SK-N-SH (cell line): ENCODE measurements at regions not wholly inside any gene's neighbourhood (a gene's known extent, or its start where the extent isn't known, plus 50 kb on each side); places are given as distances from the start of the nearest gene placed in this dataset.

Experiments used
- CHD2 ChIP-seq: fragments of 150-350 bp; IDR thresholded peaks from 2 replicates; pipeline ENCODE4 v1.6.1; 2018; ENCODE audit warnings: low read length; ENCODE audit not compliant: partially characterized antibody
- EP300 ChIP-seq, 2 experiments: IDR thresholded peaks; 2 replicates each; pipeline versions ENCODE4 v1.4.0 to v1.6.1; 2012; ENCODE audit warnings: borderline replicate concordance in 1 of 2, low read depth in 1 of 2, low read length in 1 of 2
- EZH2phosphoT487 ChIP-seq: fragments of 200-600 bp; sonication (generic); IDR thresholded peaks from 2 replicates; pipeline ENCODE4 v1.6.1; 2017; ENCODE audit warnings: low read depth, mixed run types, mild to moderate bottlenecking, antibody characterized with exemption, moderate library complexity, borderline replicate concordance
- POLR2AphosphoS5 ChIP-seq: IDR thresholded peaks from 2 replicates; pipeline ENCODE4 v1.6.1; 2012; ENCODE audit warnings: low read depth, low read length
- RCOR1 ChIP-seq: fragments of 150-350 bp; IDR thresholded peaks from 2 replicates; pipeline ENCODE4 v1.6.1; 2017; ENCODE audit warnings: antibody characterized with exemption, low read length
- REST ChIP-seq: IDR thresholded peaks from 2 replicates; pipeline ENCODE4 v1.6.1; 2012; ENCODE audit warnings: mild to moderate bottlenecking, low read depth, low read length, moderate library complexity
- RXRA ChIP-seq: IDR thresholded peaks from 2 replicates; pipeline ENCODE4 v1.4.0; 2012; ENCODE audit warnings: low read depth, mild to moderate bottlenecking, borderline replicate concordance
- SMC3 ChIP-seq: IDR thresholded peaks from 2 replicates; pipeline ENCODE4 v1.6.1; 2012; ENCODE audit warnings: low read depth, low read length, improper control_type of control experiment
- TAF1 ChIP-seq: IDR thresholded peaks from 2 replicates; pipeline ENCODE4 v1.6.1; 2012; ENCODE audit warnings: low read depth, mild to moderate bottlenecking, low read length, moderate library complexity, borderline replicate concordance
- TF ChIP-seq, protein P1 (sequence below): fragments of 200-600 bp; sonication (generic); IDR thresholded peaks from 2 replicates; pipeline ENCODE4 v1.6.1; 2017; ENCODE audit warnings: antibody characterized with exemption, mild to moderate bottlenecking, moderate library complexity
- TF ChIP-seq, protein P2 (sequence below): IDR thresholded peaks from 2 replicates; pipeline ENCODE4 v1.4.0; 2012; ENCODE audit warnings: low read depth

DNA sequence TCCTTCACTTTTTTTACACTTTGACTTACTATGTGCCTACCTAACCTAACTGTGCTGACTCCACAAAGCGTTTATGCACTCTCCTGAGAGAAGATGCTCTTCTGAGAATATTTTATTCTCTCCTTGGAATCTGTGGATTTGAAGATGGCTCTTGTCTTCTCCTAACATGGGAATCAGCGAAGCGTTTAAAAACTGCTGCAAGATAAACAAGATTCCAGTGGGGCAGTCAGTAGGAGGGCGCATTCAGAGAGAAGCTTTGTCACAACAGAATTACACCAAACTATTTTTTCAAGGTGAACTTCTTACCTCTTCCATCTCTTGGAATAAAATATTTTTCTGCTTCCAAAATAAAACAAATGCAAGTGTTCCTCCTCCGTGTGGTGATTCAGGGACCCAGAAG lies 113.1 kb downstream of the FOXD2 start:
- TF ChIP-seq EP300 (IDR thresholded peaks at IDR 0.05; ENCODE audit: borderline replicate concordance in 1 of 2, low read depth in 1 of 2, low read length in 1 of 2), result no peak
- no peak for TF ChIP-seq EZH2phosphoT487
- no peak for TF ChIP-seq RXRA
- TF ChIP-seq TAF1, result no peak
- TF ChIP-seq, protein P1, sequence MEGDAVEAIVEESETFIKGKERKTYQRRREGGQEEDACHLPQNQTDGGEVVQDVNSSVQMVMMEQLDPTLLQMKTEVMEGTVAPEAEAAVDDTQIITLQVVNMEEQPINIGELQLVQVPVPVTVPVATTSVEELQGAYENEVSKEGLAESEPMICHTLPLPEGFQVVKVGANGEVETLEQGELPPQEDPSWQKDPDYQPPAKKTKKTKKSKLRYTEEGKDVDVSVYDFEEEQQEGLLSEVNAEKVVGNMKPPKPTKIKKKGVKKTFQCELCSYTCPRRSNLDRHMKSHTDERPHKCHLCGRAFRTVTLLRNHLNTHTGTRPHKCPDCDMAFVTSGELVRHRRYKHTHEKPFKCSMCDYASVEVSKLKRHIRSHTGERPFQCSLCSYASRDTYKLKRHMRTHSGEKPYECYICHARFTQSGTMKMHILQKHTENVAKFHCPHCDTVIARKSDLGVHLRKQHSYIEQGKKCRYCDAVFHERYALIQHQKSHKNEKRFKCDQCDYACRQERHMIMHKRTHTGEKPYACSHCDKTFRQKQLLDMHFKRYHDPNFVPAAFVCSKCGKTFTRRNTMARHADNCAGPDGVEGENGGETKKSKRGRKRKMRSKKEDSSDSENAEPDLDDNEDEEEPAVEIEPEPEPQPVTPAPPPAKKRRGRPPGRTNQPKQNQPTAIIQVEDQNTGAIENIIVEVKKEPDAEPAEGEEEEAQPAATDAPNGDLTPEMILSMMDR, result no peak
- TF ChIP-seq REST, result no peak
- TF ChIP-seq, protein P2, sequence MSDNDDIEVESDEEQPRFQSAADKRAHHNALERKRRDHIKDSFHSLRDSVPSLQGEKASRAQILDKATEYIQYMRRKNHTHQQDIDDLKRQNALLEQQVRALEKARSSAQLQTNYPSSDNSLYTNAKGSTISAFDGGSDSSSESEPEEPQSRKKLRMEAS, result no peak
- TF ChIP-seq POLR2AphosphoS5, result no peak
- TF ChIP-seq SMC3, result no peak
- no peak for TF ChIP-seq CHD2
- TF ChIP-seq RCOR1, result no peak
